ENCODE measurements at regions not wholly inside any gene's neighbourhood (a gene's known extent, or its start where the extent isn't known, plus 50 kb on each side); places are given as distances from the start of the nearest gene placed in this dataset.

- ChIA-PET CTCF (interaction anchor here (3.7 kb wide), 1 partner anchor 1017 kb away, joined by 9 read pairs; no protein-coding TSS in a partner anchor), POLR2A (no interaction called here)
- Histone ChIP-seq H3K4me1 (ENCODE audit: control insufficient read depth in 1 of 2, insufficient read depth in 2 of 2, low read depth in 1 of 2, low read length in 1 of 2) (peaks cover 0 to 4% of the 10 kb centered on the region in 2 experiments; a peak in 1 of 4 replicates), H3K36me3 (replicated peaks in 1 of 2; ENCODE audit: control insufficient read depth in 1 of 2, insufficient read depth in 2 of 2, low read length in 1 of 2) (no peaks in the 10 kb centered on the region), H3K79me2 (ENCODE audit: insufficient read depth) (no peaks in the 10 kb centered on the region), H3K9ac (no peak overlapping the region), H3K4me3 (ENCODE audit: low read depth in 2 of 2, low read length in 1 of 2) (no peak overlapping the region), H3K9me3 (no peaks in the 10 kb centered on the region), H3K27ac (ENCODE audit: low read depth in 2 of 2, low read length in 1 of 2) (no peak overlapping the region), H3K9me2 (no peaks in the 10 kb centered on the region), H3F3A (replicated peaks; ENCODE audit: insufficient read depth) (no peaks in the 10 kb centered on the region), H3K27me3 (ENCODE audit: insufficient read depth) (no peaks in the 10 kb centered on the region), H2AFZ (ENCODE audit: low read depth) (no peak overlapping the region), H3K4me2 (no peak overlapping the region), H4K20me1 (ENCODE audit: insufficient read depth) (no peaks in the 10 kb centered on the region)
- WGBS (ENCODE audit: low lambda C conversion rate) = 56% methylated on average over 8 of the region's 8 CpGs
- no peak for DNase-seq
- TF ChIP-seq GATA2 (CRISPR knock-in tag; IDR thresholded peaks at IDR 0.05) = no peak
- no peak for TF ChIP-seq RCOR1 (IDR thresholded peaks at IDR 0.05; ENCODE audit: low read length)
- TF ChIP-seq FOSL2 (IDR thresholded peaks at IDR 0.05; ENCODE audit: borderline replicate concordance, low read depth) = no peak
- no peak for TF ChIP-seq TAF1 (IDR thresholded peaks at IDR 0.05; ENCODE audit: borderline replicate concordance, low read depth, low read length)
- TF ChIP-seq IRF3 (IDR thresholded peaks at IDR 0.05; ENCODE audit: low read depth, low read length) = no peak
- no peak for TF ChIP-seq ELF1 (IDR thresholded peaks at IDR 0.05)
- TF ChIP-seq REST (IDR thresholded peaks at IDR 0.05; ENCODE audit: low read depth, low read length) = no peak
- TF ChIP-seq PBX3 (IDR thresholded peaks at IDR 0.05) = no peak
- TF ChIP-seq NFIC (IDR thresholded peaks at IDR 0.05; ENCODE audit: borderline replicate concordance) = no peak
- TF ChIP-seq CHD2 (IDR thresholded peaks at IDR 0.05; ENCODE audit: low read length, partially characterized antibody) = no peak
- no peak for TF ChIP-seq YY1 (IDR thresholded peaks at IDR 0.05; ENCODE audit: low read depth)
Observed at GRCh38 chr12:92398565-92399309, 253.1 kb upstream of the BTG1 start.
